ENCODE measurements at regions not wholly inside any gene's neighbourhood (a gene's known extent, or its start where the extent isn't known, plus 50 kb on each side); places are given as distances from the start of the nearest gene placed in this dataset.

DNA sequence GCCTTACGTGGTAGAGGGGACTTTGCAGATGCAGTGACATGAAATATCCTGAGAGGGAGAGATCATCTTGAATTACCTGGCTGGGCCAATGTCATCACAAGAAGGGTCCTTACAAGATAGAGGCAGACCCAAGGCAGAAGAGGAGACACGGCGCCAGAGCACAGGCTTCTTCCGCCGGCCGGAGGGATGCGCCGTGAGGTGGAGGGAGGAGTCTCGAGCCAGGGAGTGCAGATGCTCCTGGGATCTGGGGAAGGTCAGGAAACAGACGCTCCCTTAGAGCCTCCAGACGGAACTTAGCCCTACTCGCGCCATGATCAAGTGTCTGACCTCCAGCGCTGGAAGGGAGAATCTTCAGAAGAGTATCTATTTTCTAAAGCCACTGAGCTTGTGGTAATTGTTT, 304.8 kb downstream of the GLRX3 start:
- H3K36me3 ChIP-seq (ENCODE audit: insufficient read depth) = no peaks in the 10 kb centered on the region

GRCh38 chr10:130443066-130443465, 306.9 kb downstream of the GLRX3 start:
- Histone ChIP-seq H3K4me3 (IDR thresholded peaks at IDR 0.05; ENCODE audit: insufficient read depth, low read depth, low read length) (no peak overlapping the region), H3K4me1 (ENCODE audit: low read depth, poor library complexity, severe bottlenecking) (no peaks in the 10 kb centered on the region)

More for the DNA sequence above, 304.8 kb downstream of the GLRX3 start:
- Histone ChIP-seq H3K27me3 (ENCODE audit: insufficient read depth, low read depth) (peaks cover 4% of the 10 kb centered on the region; the same call in 1 of the 2 replicates), H3K79me2 (ENCODE audit: insufficient read depth, low read depth) (no peaks in the 10 kb centered on the region), H2AFZ (ENCODE audit: low read depth) (no peak overlapping the region), H3K4me1 (ENCODE audit: low read depth, poor library complexity, severe bottlenecking) (no peaks in the 10 kb centered on the region), H3K27ac (no peak overlapping the region), H3K4me2 (no peak overlapping the region), H4K20me1 (ENCODE audit: insufficient read depth) (no peaks in the 10 kb centered on the region), H3K9ac (no peak overlapping the region), H3K4me3 (IDR thresholded peaks at IDR 0.05; ENCODE audit: insufficient read depth, low read depth, low read length) (no peak overlapping the region)
- TF ChIP-seq CTCF (conservative IDR thresholded peaks at IDR 0.05; ENCODE audit: low read depth, low read length) = no peak

GRCh38 chr10:130453036-130453720, 317.0 kb downstream of the GLRX3 start:
- Histone ChIP-seq H3K9ac (no peak overlapping the region), H3K4me2 (no peak overlapping the region), H3K27ac (no peak overlapping the region), H4K20me1 (ENCODE audit: insufficient read depth) (no peaks in the 10 kb centered on the region), H3K27me3 (ENCODE audit: insufficient read depth, low read depth) (no peaks in the 10 kb centered on the region), H2AFZ (ENCODE audit: low read depth) (no peak overlapping the region), H3K4me1 (ENCODE audit: low read depth, poor library complexity, severe bottlenecking) (no peaks in the 10 kb centered on the region), H3K79me2 (ENCODE audit: insufficient read depth, low read depth) (no peaks in the 10 kb centered on the region), H3K36me3 (ENCODE audit: insufficient read depth) (no peaks in the 10 kb centered on the region), H3K4me3 (IDR thresholded peaks at IDR 0.05; ENCODE audit: insufficient read depth, low read depth, low read length) (no peak overlapping the region)
- TF ChIP-seq CTCF (conservative IDR thresholded peaks at IDR 0.05; ENCODE audit: low read depth, low read length) = no peak

More at GRCh38 chr10:130443066-130443465, 306.9 kb downstream of the GLRX3 start:
- no peak overlapping the region for H2AFZ ChIP-seq (ENCODE audit: low read depth)
- no peaks in the 10 kb centered on the region for H4K20me1 ChIP-seq (ENCODE audit: insufficient read depth)
- no peak overlapping the region for H3K9ac ChIP-seq
- peaks cover 4% of the 10 kb centered on the region; the same call in 1 of the 2 replicates for H3K27me3 ChIP-seq (ENCODE audit: insufficient read depth, low read depth)
- H3K27ac ChIP-seq = no peak overlapping the region
- no peaks in the 10 kb centered on the region for H3K79me2 ChIP-seq (ENCODE audit: insufficient read depth, low read depth)
- no peak for TF ChIP-seq CTCF (conservative IDR thresholded peaks at IDR 0.05; ENCODE audit: low read depth, low read length)
- no peak overlapping the region for H3K4me2 ChIP-seq
- no peaks in the 10 kb centered on the region for H3K36me3 ChIP-seq (ENCODE audit: insufficient read depth)

DNA sequence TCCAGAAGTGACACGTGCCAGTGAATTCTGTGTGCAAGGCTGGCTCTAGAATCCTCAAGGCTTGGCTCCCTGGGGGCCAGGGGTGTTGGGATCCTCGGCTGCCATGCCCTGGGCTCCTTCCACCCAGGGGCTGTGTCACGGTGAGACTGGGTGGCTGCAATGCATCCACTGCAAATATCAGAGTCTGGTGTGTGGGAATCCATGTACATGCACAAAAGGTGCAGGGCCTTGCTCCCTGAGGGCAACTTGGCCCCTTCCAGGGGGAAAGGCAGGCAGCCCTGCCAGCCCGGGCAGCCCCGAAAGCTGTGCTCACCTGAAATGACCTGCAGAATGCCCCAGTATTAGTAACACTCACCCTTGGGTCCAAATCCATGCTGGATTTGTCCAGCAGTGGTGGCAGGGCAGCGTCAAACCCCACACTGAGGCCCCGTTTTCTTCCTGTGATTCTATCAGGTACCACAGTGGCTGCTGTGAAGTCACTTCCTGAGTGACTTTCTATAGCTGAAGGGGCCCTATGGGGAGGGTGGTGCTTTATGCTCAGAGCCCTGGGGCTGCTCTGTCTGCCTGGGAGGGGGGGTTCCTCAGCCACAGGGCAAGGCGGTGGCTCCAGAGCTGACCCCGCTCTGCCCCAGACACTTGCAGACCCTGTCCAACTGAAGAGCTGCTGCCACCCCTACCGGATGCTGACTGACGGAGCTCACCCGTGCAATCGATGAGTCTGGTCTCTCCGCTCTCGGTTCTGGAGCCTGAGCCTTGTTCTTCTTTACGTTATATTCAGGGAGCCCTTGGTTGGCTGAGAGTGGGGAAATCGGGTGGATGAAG, 317.7 kb downstream of the GLRX3 start:
- Histone ChIP-seq H2AFZ (ENCODE audit: low read depth) (no peak overlapping the region), H4K20me1 (ENCODE audit: insufficient read depth) (no peaks in the 10 kb centered on the region), H3K4me2 (no peak overlapping the region), H3K27me3 (ENCODE audit: insufficient read depth, low read depth) (no peaks in the 10 kb centered on the region), H3K4me3 (IDR thresholded peaks at IDR 0.05; ENCODE audit: insufficient read depth, low read depth, low read length) (no peak overlapping the region), H3K9ac (no peak overlapping the region), H3K27ac (no peak overlapping the region), H3K4me1 (ENCODE audit: low read depth, poor library complexity, severe bottlenecking) (no peaks in the 10 kb centered on the region), H3K36me3 (ENCODE audit: insufficient read depth) (no peaks in the 10 kb centered on the region), H3K79me2 (ENCODE audit: insufficient read depth, low read depth) (no peaks in the 10 kb centered on the region)
- no peak for TF ChIP-seq CTCF (conservative IDR thresholded peaks at IDR 0.05; ENCODE audit: low read depth, low read length)

Data from KMS-11 (cell line).